C4-2B (cell line): ENCODE measurements at regions not wholly inside any gene's neighbourhood (a gene's known extent, or its start where the extent isn't known, plus 50 kb on each side); places are given as distances from the start of the nearest gene placed in this dataset.

Source experiments
- ZFX ChIP-seq: fragments of 450-650 bp; IDR thresholded peaks from 2 replicates; pipeline ENCODE4 v1.6.1; 2017
- TF ChIP-seq, protein P1 (sequence below): fragments of 450-650 bp; conservative IDR thresholded peaks from 2 replicates; pipeline ENCODE4 v1.5.1; 2017; ENCODE audit warnings: mild to moderate bottlenecking

DNA sequence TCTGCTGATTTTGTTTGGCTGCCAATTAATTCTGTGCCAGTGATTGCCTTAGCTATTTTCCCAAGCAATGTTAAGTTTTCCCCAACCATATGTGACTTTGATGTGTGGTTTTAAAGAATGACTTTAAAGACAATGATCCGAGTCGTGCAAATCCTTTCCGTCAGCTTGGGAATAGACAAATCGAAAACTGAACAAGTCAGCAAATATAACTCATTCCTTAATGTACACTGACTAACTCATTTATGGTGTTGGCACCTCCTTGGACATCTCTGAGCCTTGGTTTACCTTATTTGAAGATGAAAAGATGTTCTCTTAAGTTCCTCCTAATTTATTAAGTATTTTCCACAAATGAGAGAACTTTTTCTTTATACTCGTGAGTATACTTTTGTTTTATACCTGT, 249.4 kb upstream of the SLCO3A1 start:
- TF ChIP-seq, protein P1, sequence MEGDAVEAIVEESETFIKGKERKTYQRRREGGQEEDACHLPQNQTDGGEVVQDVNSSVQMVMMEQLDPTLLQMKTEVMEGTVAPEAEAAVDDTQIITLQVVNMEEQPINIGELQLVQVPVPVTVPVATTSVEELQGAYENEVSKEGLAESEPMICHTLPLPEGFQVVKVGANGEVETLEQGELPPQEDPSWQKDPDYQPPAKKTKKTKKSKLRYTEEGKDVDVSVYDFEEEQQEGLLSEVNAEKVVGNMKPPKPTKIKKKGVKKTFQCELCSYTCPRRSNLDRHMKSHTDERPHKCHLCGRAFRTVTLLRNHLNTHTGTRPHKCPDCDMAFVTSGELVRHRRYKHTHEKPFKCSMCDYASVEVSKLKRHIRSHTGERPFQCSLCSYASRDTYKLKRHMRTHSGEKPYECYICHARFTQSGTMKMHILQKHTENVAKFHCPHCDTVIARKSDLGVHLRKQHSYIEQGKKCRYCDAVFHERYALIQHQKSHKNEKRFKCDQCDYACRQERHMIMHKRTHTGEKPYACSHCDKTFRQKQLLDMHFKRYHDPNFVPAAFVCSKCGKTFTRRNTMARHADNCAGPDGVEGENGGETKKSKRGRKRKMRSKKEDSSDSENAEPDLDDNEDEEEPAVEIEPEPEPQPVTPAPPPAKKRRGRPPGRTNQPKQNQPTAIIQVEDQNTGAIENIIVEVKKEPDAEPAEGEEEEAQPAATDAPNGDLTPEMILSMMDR, result no peak
- no peak for TF ChIP-seq ZFX
